ENCODE measurements at regions not wholly inside any gene's neighbourhood (a gene's known extent, or its start where the extent isn't known, plus 50 kb on each side); places are given as distances from the start of the nearest gene placed in this dataset.

DNA sequence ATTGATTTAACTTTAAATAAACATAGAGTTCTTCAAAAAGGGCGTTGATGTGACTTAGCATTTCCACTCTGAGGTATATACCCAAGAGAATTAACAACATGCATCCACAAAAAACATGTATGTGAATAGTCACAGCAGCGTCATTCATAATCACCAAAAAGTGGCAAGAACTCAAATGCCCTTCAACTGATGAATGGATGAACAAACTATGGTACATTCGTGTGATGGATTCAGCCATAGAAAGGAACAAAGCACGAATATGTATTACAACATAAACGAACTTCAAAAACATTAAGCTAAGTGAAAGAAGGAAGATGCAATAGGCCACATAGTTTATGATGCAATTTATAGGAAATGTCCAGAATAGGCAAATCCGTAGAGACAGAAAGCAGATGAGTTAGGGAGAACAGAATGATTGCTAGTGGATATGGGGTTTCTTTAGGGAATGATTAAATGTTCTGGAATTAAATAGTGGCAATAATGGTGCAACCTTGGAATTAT, 72.3 kb upstream of the UQCRFS1 start:
- no peak for DNase-seq (ENCODE audit: extremely low read depth, insufficient read length)
- no peaks in the 10 kb centered on the region; the same call in none of the 2 replicates for H3K27me3 ChIP-seq (replicated peaks; ENCODE audit: control insufficient read depth, insufficient read depth, low read length)
- H3K4me3 ChIP-seq (replicated peaks; ENCODE audit: low read depth, low read length) = no peak overlapping the region
- no peaks in the 10 kb centered on the region for H3K36me3 ChIP-seq (ENCODE audit: control insufficient read depth, insufficient read depth, low read length)
- TF ChIP-seq, protein P1, sequence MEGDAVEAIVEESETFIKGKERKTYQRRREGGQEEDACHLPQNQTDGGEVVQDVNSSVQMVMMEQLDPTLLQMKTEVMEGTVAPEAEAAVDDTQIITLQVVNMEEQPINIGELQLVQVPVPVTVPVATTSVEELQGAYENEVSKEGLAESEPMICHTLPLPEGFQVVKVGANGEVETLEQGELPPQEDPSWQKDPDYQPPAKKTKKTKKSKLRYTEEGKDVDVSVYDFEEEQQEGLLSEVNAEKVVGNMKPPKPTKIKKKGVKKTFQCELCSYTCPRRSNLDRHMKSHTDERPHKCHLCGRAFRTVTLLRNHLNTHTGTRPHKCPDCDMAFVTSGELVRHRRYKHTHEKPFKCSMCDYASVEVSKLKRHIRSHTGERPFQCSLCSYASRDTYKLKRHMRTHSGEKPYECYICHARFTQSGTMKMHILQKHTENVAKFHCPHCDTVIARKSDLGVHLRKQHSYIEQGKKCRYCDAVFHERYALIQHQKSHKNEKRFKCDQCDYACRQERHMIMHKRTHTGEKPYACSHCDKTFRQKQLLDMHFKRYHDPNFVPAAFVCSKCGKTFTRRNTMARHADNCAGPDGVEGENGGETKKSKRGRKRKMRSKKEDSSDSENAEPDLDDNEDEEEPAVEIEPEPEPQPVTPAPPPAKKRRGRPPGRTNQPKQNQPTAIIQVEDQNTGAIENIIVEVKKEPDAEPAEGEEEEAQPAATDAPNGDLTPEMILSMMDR (IDR thresholded peaks at IDR 0.05; ENCODE audit: insufficient read depth, low read length, poor library complexity, severe bottlenecking) = no peak

DNA sequence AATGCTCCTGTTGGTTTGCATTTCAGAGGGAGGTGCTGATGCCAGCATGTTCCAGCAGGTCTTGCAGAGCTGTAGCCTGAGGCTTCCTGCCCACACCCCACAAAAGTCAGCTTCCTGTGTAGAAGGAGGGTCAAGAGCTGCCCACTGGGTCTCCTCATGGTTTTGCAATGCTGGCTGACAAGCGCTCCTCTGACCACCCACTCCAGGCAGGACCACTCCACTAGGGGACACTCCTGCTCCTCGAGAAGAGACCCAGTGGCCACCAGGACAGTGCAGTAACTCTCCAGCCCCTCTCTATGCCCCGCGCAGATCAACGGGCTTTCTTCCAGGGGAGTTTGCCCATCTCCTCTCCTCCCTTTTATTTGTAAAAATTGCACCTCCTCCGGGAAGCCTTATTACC, 72.9 kb upstream of the UQCRFS1 start:
- TF ChIP-seq, protein P1 (IDR thresholded peaks at IDR 0.05; ENCODE audit: insufficient read depth, low read length, poor library complexity, severe bottlenecking) = no peak
- H3K36me3 ChIP-seq (ENCODE audit: control insufficient read depth, insufficient read depth, low read length) = no peaks in the 10 kb centered on the region
- H3K4me3 ChIP-seq (replicated peaks; ENCODE audit: low read depth, low read length) = no peak overlapping the region
- DNase-seq (ENCODE audit: extremely low read depth, insufficient read length) = no peak
- no peaks in the 10 kb centered on the region; the same call in none of the 2 replicates for H3K27me3 ChIP-seq (replicated peaks; ENCODE audit: control insufficient read depth, insufficient read depth, low read length)

DNA sequence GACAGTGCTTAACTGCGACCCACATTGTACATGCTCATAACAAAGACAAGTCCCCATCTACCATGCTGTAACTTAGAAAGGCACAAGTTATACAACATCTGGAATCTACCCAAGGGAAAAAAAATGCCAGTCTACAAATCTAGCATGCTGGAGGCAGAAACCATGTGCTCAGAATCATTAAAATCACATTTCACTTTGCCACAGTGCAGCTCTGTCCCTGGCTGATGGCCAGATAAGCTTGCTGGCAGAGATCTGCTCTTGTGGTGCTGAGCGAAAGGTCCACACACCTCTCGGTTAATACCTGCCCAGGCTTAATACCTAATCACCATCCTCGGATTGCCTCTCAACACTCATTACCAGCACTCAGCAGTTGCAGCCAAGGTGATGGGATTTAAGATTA, 74.1 kb upstream of the UQCRFS1 start:
- TF ChIP-seq, protein P1 (IDR thresholded peaks at IDR 0.05; ENCODE audit: insufficient read depth, low read length, poor library complexity, severe bottlenecking) = no peak
- H3K36me3 ChIP-seq (ENCODE audit: control insufficient read depth, insufficient read depth, low read length) = no peaks in the 10 kb centered on the region
- no peaks in the 10 kb centered on the region; the same call in none of the 2 replicates for H3K27me3 ChIP-seq (replicated peaks; ENCODE audit: control insufficient read depth, insufficient read depth, low read length)
- H3K4me3 ChIP-seq (replicated peaks; ENCODE audit: low read depth, low read length) = no peak overlapping the region
- DNase-seq (ENCODE audit: extremely low read depth, insufficient read length) = no peak

DNA sequence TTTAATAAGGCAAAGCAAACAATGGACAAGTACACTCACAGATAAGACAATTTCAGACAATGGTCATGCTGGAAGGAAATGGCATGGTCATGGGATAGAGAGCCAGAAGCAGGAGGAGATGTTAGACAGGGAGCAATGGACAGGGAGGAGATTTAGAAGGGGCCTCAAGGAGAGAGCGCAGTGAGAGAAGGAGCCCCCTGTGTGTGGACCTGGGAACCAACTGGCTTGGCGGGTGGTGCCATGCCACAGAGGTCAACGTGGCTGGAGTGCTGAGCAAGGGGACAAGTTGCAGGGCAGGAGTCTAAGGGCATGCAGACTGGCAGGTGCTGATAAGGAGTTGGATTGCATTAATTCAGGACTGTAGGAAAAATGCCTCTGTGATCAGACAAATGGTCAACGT, 75.3 kb upstream of the UQCRFS1 start:
- Histone ChIP-seq H3K36me3 (ENCODE audit: control insufficient read depth, insufficient read depth, low read length) (no peaks in the 10 kb centered on the region), H3K4me3 (replicated peaks; ENCODE audit: low read depth, low read length) (no peak overlapping the region), H3K27me3 (replicated peaks; ENCODE audit: control insufficient read depth, insufficient read depth, low read length) (no peaks in the 10 kb centered on the region; the same call in none of the 2 replicates)
- no peak for DNase-seq (ENCODE audit: extremely low read depth, insufficient read length)
- TF ChIP-seq, protein P1 (IDR thresholded peaks at IDR 0.05; ENCODE audit: insufficient read depth, low read length, poor library complexity, severe bottlenecking) = no peak

DNA sequence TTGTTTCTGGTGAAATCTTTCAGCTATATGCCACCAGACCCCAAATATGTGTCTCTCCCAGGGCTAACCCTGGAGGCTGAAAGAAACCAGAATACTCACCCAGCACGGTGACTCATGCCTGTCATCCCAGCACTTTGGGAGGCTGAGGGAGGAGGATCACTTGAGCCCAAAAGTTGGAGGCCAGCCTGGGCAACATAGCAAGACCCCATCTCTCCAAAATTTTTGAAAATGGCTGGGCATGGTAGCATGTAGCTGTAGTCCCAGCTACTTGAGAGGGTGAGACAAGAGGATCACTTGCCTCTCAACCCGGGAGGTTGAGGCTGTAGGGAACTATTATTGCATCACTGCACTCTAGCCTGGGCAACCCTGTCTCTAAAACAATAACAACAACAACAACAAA, 76.1 kb upstream of the UQCRFS1 start:
- no peak for DNase-seq (ENCODE audit: extremely low read depth, insufficient read length)
- Histone ChIP-seq H3K27me3 (replicated peaks; ENCODE audit: control insufficient read depth, insufficient read depth, low read length) (no peaks in the 10 kb centered on the region; the same call in none of the 2 replicates), H3K36me3 (ENCODE audit: control insufficient read depth, insufficient read depth, low read length) (no peaks in the 10 kb centered on the region), H3K4me3 (replicated peaks; ENCODE audit: low read depth, low read length) (no peak overlapping the region)
- TF ChIP-seq, protein P1 (IDR thresholded peaks at IDR 0.05; ENCODE audit: insufficient read depth, low read length, poor library complexity, severe bottlenecking) = no peak

DNA sequence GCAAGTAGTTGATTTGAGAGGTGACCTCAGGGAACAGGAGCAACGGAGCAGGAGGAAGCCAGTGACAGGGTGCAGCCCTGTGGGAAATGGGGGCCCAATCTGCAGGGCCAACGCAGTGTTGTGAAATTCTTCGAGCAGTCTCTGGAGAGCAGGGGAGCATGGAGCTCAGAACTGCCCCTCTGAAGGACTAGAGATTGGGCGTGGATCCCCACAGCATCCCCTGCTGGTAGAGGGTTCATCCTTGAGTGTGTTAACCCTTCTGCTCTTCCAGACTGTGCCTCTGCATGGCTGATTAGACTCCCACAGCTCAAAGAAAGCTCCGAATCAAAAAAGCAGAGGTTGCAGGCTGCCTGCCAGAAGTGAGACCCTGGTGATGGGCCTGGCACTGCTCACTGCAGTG, 77.9 kb upstream of the UQCRFS1 start:
- TF ChIP-seq, protein P1 (IDR thresholded peaks at IDR 0.05; ENCODE audit: insufficient read depth, low read length, poor library complexity, severe bottlenecking) = peak; percentile 19
- Histone ChIP-seq H3K4me3 (replicated peaks; ENCODE audit: low read depth, low read length) (no peak overlapping the region), H3K27me3 (replicated peaks; ENCODE audit: control insufficient read depth, insufficient read depth, low read length) (no peaks in the 10 kb centered on the region; the same call in 1 of the 2 replicates), H3K36me3 (ENCODE audit: control insufficient read depth, insufficient read depth, low read length) (no peaks in the 10 kb centered on the region)
- DNase-seq (ENCODE audit: extremely low read depth, insufficient read length) = no peak
